ENCODE measurements at regions not wholly inside any gene's neighbourhood (a gene's known extent, or its start where the extent isn't known, plus 50 kb on each side); places are given as distances from the start of the nearest gene placed in this dataset.

GRCh38 chr20:7038029-7038428 is 270.5 kb downstream of the BMP2 start:
- ChIA-PET POLR2A (no interaction called here), CTCF (no interaction called here)
- no peak for FAIRE-seq
- peaks cover 6% of the 10 kb centered on the region; the same call in 2 of the 3 replicates for H3K9me3 ChIP-seq
- no peak for ATAC-seq
- DNase-seq (ENCODE audit: low read depth in 1 of 2, low spot score in 1 of 2), result no peak
- no peak overlapping the region for H3K27ac ChIP-seq
- WGBS (ENCODE audit: missing lambda C conversion rate), result 42% methylated on average over 2 of the region's 2 CpGs
- no peak for TF ChIP-seq MAFK (IDR thresholded peaks at IDR 0.05; ENCODE audit: partially characterized antibody)
- TF ChIP-seq NR3C1 (IDR thresholded peaks at IDR 0.05), result no peak
- TF ChIP-seq, protein P1, sequence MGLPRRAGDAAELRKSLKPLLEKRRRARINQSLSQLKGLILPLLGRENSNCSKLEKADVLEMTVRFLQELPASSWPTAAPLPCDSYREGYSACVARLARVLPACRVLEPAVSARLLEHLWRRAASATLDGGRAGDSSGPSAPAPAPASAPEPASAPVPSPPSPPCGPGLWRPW (IDR thresholded peaks at IDR 0.05), result no peak
- TF ChIP-seq, protein P2, sequence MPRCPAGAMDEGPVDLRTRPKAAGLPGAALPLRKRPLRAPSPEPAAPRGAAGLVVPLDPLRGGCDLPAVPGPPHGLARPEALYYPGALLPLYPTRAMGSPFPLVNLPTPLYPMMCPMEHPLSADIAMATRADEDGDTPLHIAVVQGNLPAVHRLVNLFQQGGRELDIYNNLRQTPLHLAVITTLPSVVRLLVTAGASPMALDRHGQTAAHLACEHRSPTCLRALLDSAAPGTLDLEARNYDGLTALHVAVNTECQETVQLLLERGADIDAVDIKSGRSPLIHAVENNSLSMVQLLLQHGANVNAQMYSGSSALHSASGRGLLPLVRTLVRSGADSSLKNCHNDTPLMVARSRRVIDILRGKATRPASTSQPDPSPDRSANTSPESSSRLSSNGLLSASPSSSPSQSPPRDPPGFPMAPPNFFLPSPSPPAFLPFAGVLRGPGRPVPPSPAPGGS (IDR thresholded peaks at IDR 0.05), result no peak
- no peak for TF ChIP-seq ELK1 (IDR thresholded peaks at IDR 0.05; ENCODE audit: low read depth, low read length)
- TF ChIP-seq PHF8 (IDR thresholded peaks at IDR 0.05; ENCODE audit: borderline replicate concordance, low read depth), result no peak
- TF ChIP-seq KDM5A (IDR thresholded peaks at IDR 0.05), result no peak
- TF ChIP-seq POLR2A (IDR thresholded peaks at IDR 0.05; ENCODE audit: low read length), result no peak
- TF ChIP-seq CBX8 (IDR thresholded peaks at IDR 0.05), result no peak
- TF ChIP-seq RFX5 (IDR thresholded peaks at IDR 0.05), result no peak
- no peak for TF ChIP-seq HOXA7 (CRISPR knock-in tag; IDR thresholded peaks at IDR 0.05)
- no peak overlapping the region for H3K4me3 ChIP-seq
- H3K4me1 ChIP-seq, result no peaks in the 10 kb centered on the region
- no peak overlapping the region for H3K4me2 ChIP-seq

DNA sequence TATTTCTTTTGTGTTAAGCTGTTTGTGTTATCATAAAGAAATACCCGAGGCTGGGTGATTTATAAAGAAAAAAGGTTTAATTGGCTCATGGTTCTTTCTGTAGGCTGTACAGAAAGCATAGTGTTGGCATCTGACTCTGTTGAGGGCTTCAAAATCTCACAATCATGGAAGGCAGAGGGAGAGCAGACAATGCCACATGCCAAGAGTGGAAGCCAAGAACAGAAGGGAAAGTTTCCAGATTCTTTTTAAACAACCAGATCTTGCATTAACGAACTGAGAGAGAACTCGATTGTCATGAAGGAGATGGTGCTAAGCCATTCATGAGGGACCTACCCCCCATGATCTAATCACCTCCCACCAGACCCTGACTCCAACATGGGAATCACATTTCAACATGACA is 290.1 kb downstream of the BMP2 start:
- Histone ChIP-seq H3K4me3 (no peak overlapping the region), H3K4me1 (no peaks in the 10 kb centered on the region), H3K27ac (no peak overlapping the region), H3K4me2 (no peak overlapping the region), H3K9me3 (peaks cover 3% of the 10 kb centered on the region; the same call in 2 of the 3 replicates)
- ChIA-PET CTCF (no interaction called here), POLR2A (no interaction called here)
- ATAC-seq (no peak), FAIRE-seq (no peak), DNase-seq (ENCODE audit: low read depth in 1 of 2, low spot score in 1 of 2) (no peak)
- TF ChIP-seq MYC (IDR thresholded peaks at IDR 0.05; ENCODE audit: borderline replicate concordance, low read length) (no peak), RNF2 (IDR thresholded peaks at IDR 0.05; ENCODE audit: borderline replicate concordance, low read depth) (no peak), ELK1 (IDR thresholded peaks at IDR 0.05; ENCODE audit: low read depth, low read length) (no peak), ZNF302 (CRISPR knock-in tag; IDR thresholded peaks at IDR 0.05) (no peak), REST (IDR thresholded peaks at IDR 0.05) (no peak), RFX5 (IDR thresholded peaks at IDR 0.05) (no peak), BHLHE40 (IDR thresholded peaks at IDR 0.05; ENCODE audit: low read depth, low read length) (no peak), CBX2 (IDR thresholded peaks at IDR 0.05; ENCODE audit: borderline replicate concordance, low read depth) (no peak), RAD21 (conservative IDR thresholded peaks at IDR 0.05 in 1 of 2, IDR thresholded peaks at IDR 0.05 in 1 of 2) (no peak), NFE2L2 (conservative IDR thresholded peaks at IDR 0.05; ENCODE audit: low read length) (no peak), POLR2AphosphoS2 (conservative IDR thresholded peaks at IDR 0.05; ENCODE audit: low read length) (no peak), PHF8 (IDR thresholded peaks at IDR 0.05; ENCODE audit: borderline replicate concordance, low read depth) (no peak), ZSCAN20 (CRISPR knock-in tag; IDR thresholded peaks at IDR 0.05) (no peak), CHD2 (IDR thresholded peaks at IDR 0.05; ENCODE audit: low read length, partially characterized antibody) (no peak), EHF (CRISPR knock-in tag; IDR thresholded peaks at IDR 0.05) (no peak), HEYL (CRISPR knock-in tag; IDR thresholded peaks at IDR 0.05) (no peak), GATA3 (IDR thresholded peaks at IDR 0.05; ENCODE audit: borderline replicate concordance) (no peak)
- TF ChIP-seq, protein P3, sequence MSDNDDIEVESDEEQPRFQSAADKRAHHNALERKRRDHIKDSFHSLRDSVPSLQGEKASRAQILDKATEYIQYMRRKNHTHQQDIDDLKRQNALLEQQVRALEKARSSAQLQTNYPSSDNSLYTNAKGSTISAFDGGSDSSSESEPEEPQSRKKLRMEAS (IDR thresholded peaks at IDR 0.05), result no peak
- WGBS (ENCODE audit: missing lambda C conversion rate), result 2% methylated on average over 3 of the region's 3 CpGs

All from A549 (cell line).